ENCODE measurements at regions not wholly inside any gene's neighbourhood (a gene's known extent, or its start where the extent isn't known, plus 50 kb on each side); places are given as distances from the start of the nearest gene placed in this dataset.

GRCh38 chr9:119483153-119483552 lies 113.9 kb upstream of the BRINP1 start:
- Histone ChIP-seq H3K4me1 (no peaks in the 10 kb centered on the region), H3K27ac (no peak overlapping the region), H3K36me3 (replicated peaks in 1 of 2; ENCODE audit: insufficient read depth in 1 of 2, low read depth in 2 of 2) (no peaks in the 10 kb centered on the region), H3K4me3 (no peak overlapping the region), H3K27me3 (no peaks in the 10 kb centered on the region), H3K9me3 (no peaks in the 10 kb centered on the region)
- intact Hi-C loops (cut with DNase I), result no loop called here
- TF ChIP-seq CTCF (IDR thresholded peaks at IDR 0.05) (no peak), POLR2A (IDR thresholded peaks at IDR 0.05) (no peak)
- DNase-seq (no peak), ATAC-seq (no peak)

DNA sequence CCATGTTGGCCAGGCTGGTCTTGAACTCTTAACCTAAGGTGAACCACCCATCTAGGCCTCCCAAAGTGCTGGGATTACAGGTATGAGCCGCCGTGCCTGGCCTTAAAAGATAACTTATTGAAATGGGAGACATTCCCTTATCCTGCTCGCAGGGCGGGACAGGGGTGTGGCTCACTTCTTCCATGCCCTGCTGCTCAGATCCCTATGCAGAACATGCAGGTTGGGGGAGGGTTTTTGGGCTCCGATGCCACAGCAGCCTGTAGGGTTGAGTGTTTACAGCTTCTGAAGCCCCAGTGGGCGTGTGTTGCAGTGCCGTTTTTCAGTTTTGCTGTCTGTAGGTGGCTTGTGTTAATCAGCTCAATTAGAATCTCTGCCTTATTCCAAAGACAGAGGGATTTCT lies 108.0 kb upstream of the BRINP1 start:
- DNase-seq (no peak), ATAC-seq (no peak)
- TF ChIP-seq POLR2A (IDR thresholded peaks at IDR 0.05), result no peak
- Histone ChIP-seq H3K4me3 (no peak overlapping the region), H3K4me1 (no peaks in the 10 kb centered on the region), H3K36me3 (replicated peaks in 1 of 2; ENCODE audit: insufficient read depth in 1 of 2, low read depth in 2 of 2) (no peaks in the 10 kb centered on the region), H3K9me3 (no peaks in the 10 kb centered on the region), H3K27me3 (no peaks in the 10 kb centered on the region), H3K27ac (no peak overlapping the region)
- intact Hi-C loops (cut with DNase I), result no loop called here
- 51 to 64% methylated on average over 4 to 7 of the region's 7 CpGs for WGBS, 2 donors

- no peak for ATAC-seq
- no peaks in the 10 kb centered on the region for H3K36me3 ChIP-seq (replicated peaks in 1 of 2; ENCODE audit: insufficient read depth in 1 of 2, low read depth in 2 of 2)
- H3K27me3 ChIP-seq, result no peaks in the 10 kb centered on the region
- no peak overlapping the region for H3K27ac ChIP-seq
- intact Hi-C loops (cut with DNase I), result no loop called here
- no peak for DNase-seq
- 35 to 38% methylated on average over 3 of the region's 3 CpGs for WGBS, 2 donors
- TF ChIP-seq CTCF (IDR thresholded peaks at IDR 0.05) (no peak), POLR2A (IDR thresholded peaks at IDR 0.05) (no peak)
- no peak overlapping the region for H3K4me3 ChIP-seq
- no peaks in the 10 kb centered on the region for H3K4me1 ChIP-seq
- H3K9me3 ChIP-seq, result no peaks in the 10 kb centered on the region
Observed at GRCh38 chr9:119458068-119458467, 88.8 kb upstream of the BRINP1 start.

- Histone ChIP-seq H3K4me3 (no peak overlapping the region), H3K4me1 (no peaks in the 10 kb centered on the region), H3K36me3 (replicated peaks in 1 of 2; ENCODE audit: insufficient read depth in 1 of 2, low read depth in 2 of 2) (no peaks in the 10 kb centered on the region), H3K9me3 (no peaks in the 10 kb centered on the region), H3K27ac (no peak overlapping the region), H3K27me3 (no peaks in the 10 kb centered on the region)
- intact Hi-C loops (cut with DNase I), result no loop called here
- TF ChIP-seq POLR2A (IDR thresholded peaks at IDR 0.05), result no peak
- no peak for TF ChIP-seq CTCF (IDR thresholded peaks at IDR 0.05)
- 56 to 73% methylated on average over 1 of the region's 1 CpG for WGBS, 2 donors
- ATAC-seq, result no peak
- DNase-seq, result no peak
Observed at GRCh38 chr9:119453980-119454379, 84.7 kb upstream of the BRINP1 start.

GRCh38 chr9:119453490-119453911 lies 84.3 kb upstream of the BRINP1 start:
- H3K4me1 ChIP-seq, result no peaks in the 10 kb centered on the region
- WGBS, 2 donors, result 59 to 64% methylated on average over 3 of the region's 3 CpGs
- TF ChIP-seq POLR2A (IDR thresholded peaks at IDR 0.05) (no peak), CTCF (IDR thresholded peaks at IDR 0.05) (no peak)
- H3K27me3 ChIP-seq, result no peaks in the 10 kb centered on the region
- no peak overlapping the region for H3K27ac ChIP-seq
- intact Hi-C loops (cut with DNase I), result no loop called here
- H3K36me3 ChIP-seq (replicated peaks in 1 of 2; ENCODE audit: insufficient read depth in 1 of 2, low read depth in 2 of 2), result no peaks in the 10 kb centered on the region
- H3K9me3 ChIP-seq, result no peaks in the 10 kb centered on the region
- DNase-seq (no peak), ATAC-seq (no peak)
- no peak overlapping the region for H3K4me3 ChIP-seq
